Stimulated activated CD8-positive, alpha-beta memory T cell treated with anti-CD3 and anti-CD28 coated beads, Interleukin-12 subunit alpha, Interleukin-12 subunit beta, amount 100 ng/mL, for 4 hours (primary cell): ENCODE measurements at regions not wholly inside any gene's neighbourhood (a gene's known extent, or its start where the extent isn't known, plus 50 kb on each side); places are given as distances from the start of the nearest gene placed in this dataset.
A peak's percentile ranks its signal among the peaks of the same experiment; 100 is the strongest.

Experiments
- DNase-seq: peaks from one replicate; pipeline ENCODE4 v3.0.0-alpha.2; 2020; ENCODE audit warnings: low read depth

DNA sequence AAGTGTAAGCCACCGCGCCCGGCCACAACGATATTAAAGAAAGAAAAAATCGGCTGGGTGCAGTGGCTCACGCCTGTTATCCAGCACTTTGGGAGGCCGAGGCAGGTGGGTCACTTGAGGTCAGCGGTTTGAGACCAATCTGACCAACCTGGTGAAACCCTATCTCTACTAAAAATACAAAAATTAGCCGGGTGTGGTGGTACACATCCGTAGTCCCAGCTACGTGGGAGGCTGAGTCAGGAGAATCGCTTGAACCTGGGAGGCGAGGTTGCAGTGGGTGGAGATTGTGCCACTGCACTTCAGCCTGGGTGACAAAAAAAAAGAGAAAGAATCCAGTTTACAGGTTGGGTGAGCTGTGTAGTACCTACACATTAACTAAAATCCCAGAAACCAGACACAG lies 99.9 kb upstream of the CACNA1A start:
- DNase-seq = no peak

DNA sequence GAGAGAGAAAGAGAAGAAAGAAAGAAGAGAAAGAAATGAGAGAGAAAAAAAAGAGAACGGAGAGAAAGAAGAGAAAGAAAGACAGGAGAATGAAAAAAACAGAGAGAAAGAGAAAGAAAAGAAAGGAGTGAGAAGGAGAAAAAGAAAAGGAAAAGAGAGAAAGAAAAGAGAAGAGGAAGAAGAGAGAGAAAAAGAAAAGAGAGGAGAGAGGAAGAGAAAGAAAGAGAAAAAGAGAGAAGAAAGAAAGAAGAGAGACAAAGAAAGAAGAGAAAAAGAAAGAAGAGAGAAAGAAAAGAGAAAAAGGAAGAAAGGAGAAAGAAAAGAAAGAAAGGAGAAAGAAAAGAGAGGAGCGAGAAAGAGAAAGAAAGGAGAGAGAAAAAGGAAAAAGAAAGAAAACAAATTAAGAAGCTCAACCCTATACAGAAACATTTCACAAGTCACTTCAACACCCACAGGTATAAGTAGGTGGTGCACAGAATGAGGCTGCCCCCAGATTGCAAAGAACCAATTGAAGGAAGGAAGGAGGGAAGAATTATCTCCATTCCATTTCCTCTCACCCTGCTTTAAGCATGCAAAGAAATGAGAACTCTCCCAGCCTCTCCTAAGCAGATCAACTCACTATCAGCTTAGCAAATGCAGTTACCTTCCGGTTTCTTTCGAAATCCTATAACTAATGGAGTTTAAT lies 98.8 kb upstream of the CACNA1A start:
- DNase-seq = no peak

DNA sequence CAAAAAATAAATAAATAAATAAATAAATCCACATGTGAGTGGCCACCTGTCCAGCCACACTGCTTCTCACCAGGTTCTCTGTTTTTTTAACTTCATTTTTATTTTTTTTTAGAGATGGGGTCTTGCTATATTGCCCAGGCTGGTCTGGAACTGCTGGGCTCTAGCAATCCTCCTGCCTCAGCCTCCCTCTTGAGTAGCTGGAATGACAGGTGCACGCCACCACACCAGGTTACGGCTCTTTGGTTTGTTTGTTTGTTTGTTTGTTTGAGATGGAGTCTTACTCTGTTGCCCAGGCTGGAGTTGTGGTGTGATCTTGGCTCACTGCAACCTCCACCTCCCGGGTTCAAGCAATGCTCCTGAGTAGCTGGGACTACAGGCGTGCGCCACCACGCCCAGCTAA lies 94.5 kb upstream of the CACNA1A start:
- no peak for DNase-seq

DNA sequence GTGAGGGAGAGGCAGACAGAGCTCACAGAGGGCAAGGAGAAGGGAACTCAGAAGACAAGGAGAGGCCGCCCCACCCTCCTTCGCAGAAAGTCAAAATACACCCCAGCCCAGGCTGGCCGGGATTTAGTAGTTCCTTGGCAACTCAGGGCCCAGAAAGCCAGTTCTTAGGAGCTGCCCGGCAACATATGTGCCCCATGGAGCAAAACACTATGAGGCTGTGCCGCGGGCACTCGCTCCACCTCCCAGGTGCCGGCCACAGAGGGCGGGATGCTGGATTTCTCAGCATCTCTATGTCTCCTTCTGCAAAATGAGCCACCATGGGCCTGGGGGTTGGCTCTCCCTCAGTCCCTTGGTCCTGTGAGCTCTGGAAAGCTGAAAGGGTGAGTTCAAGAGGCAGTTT lies 93.8 kb upstream of the CACNA1A start:
- DNase-seq = no peak

DNA sequence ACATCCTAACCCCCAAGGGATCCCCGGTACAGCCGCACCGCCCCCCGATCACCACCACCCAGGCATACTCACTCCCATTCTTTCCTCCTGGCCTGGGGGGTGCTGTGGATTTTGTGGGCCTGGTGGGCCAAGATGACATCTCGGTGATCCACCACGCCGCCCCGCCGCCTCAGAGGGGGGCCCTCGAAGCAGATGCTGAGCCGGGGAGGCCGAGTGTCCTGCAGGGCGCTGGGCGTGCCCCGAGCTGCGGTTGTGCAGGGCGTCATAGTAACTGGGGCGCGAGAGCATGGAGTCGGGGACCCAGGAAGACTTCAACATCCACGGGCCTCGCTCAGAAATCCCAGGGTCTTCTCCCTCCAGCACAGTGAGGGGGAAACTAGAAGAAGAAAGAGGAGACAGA lies 93.4 kb upstream of the CACNA1A start:
- DNase-seq = no peak

DNA sequence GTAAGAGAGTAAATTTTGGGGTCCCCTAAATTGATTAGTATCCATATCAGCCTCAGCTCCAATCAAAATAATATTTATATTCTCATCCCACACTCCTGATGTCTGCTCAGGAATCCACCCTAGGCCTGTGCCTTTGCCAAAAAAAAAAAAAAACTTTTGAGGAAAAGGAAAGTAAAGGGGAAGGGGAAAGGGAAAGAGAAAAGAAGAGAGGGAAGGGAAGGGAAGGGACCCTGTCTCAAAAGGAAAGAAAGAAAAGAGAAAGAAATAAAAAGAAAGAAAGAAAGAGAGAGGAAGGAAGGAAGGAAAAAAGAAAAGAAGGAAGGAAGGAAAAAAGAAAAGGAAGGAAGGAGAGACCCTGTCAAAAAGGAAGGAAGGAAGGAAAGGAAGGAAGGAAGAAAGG lies 91.8 kb upstream of the CACNA1A start:
- DNase-seq = no peak

DNA sequence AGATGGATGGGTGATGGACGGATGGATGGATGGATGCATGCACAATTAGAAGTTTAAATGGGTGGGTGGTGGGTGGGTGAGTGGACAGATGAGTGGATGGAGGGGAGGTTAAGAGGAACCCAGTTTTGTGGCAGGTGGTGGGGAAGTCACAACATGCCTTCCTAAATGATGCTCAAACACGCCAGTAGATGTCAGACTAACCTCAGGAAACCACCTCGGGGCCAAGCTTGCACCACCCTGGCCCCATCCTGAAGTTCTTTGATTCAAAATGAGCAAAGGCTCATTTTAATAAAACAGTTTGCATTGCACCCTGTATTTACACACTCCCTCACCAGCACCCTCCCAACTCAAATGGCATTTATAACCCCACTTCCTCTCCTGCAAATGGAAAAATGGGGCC lies 91.4 kb upstream of the CACNA1A start:
- DNase-seq = no peak

DNA sequence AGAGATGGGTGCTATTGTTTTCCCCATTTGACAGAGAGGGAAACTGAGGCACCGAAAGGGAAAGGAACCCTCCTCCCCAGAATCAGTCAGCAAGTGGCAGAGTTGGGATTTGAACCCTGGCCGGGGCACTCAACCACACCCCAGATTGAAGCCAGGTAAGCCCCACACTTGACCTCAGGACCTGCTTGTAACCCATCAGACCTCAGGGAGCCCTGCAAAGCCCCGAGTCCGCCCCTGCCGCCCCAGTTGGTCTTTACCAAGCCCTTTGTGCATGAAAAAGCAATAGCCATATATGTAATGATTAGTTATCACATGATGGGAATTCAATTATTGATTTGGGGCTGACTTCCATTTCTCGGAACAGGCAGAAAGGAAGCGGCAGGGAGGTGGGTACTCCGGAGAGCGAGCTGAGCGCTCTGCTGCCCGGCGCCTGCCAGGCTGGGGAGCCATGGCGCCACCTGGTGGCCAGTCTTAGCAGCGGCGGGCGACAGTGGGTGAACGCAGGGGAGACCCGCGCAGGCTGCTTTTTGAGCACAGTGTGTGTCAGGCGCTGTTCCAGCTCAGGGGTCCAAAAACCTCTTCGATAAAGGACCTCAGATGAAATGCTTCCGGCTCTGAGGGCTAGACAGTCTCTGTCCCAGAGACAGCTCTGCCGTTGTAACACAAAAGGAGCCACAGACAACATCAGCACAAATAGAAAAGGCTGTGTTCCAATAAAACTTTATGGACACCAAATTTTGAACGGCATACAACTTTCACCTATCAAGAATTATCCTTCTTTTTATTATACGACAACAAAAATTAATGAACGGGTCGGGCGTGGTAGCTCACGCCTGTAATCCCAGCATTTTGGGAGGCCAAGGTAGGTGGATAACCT lies 82.9 kb upstream of the CACNA1A start:
- DNase-seq = peak; percentile 64

DNA sequence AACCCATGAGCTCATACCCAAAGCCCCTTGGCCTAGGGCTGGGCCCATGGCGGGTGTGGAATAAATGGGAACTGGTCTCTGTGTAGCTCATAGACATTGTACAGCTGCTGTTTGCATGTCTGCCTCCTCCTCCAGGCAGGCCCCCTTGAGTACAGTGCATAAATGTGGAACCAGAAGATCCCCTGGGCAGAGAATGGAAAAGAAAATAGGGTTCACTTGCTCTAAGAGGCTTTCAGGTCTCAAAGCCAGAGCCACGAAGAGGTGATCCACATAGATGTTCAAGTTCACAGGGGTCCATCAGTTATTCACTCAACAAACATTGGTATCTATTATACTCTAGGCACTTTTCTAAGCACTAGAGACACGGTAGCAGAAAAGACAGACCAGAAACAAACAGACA lies 79.2 kb upstream of the CACNA1A start:
- no peak for DNase-seq

DNA sequence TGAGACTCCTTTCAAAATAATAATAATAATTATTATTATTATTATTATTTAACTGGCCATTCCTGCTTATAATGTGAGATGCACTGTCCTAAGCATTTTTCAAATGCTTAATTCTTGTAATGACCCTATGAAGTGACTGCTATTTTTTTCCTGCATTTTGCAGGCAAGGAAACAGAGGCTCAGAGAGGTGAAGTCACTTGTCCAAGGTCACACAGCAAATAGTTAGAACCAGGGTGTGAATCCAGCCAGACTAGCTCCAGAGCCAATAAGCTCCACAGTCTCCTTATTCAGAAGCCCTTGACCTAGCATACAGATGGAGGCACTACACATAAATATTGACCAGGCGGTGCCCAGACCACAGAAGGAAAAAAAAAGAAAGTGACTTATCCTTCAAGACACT lies 77.5 kb upstream of the CACNA1A start:
- no peak for DNase-seq

DNA sequence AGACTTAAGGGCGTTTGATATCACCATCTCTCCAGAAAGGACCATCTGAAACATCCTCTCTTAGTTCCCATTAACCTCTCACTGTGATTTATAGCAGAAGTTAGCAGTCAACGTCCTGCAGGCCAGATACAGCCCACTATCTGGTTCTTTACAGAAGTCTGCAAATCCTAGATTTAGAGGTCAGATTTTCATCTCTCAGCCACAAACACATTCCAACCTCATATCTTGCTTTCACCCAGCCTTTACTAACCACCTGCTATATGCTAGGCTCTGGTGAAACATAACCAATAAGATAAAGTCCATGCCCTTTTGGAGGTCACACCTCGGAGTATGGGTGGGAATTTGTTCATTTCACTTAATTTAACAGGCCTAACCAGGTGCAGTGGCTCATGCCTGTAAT lies 76.8 kb upstream of the CACNA1A start:
- DNase-seq = no peak

DNA sequence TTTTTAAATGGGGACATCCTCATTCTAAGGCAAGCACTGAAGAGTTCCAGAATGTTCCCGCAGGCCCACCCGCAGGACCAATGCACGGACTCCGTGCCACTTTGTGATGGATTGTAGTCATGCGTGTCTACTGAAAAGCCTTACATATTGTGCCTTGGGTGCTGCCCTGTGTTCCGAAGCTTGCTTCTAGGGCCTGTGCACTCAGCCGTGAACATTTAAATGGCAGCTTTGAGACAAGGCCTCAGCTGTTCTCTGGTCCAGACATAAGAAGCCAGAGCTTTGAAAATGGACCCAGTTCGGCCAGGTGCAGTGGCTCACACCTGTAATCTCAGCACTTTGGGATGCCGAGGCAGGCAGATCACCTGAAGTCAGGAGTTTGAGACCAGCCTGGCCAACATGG lies 75.3 kb upstream of the CACNA1A start:
- no peak for DNase-seq

DNA sequence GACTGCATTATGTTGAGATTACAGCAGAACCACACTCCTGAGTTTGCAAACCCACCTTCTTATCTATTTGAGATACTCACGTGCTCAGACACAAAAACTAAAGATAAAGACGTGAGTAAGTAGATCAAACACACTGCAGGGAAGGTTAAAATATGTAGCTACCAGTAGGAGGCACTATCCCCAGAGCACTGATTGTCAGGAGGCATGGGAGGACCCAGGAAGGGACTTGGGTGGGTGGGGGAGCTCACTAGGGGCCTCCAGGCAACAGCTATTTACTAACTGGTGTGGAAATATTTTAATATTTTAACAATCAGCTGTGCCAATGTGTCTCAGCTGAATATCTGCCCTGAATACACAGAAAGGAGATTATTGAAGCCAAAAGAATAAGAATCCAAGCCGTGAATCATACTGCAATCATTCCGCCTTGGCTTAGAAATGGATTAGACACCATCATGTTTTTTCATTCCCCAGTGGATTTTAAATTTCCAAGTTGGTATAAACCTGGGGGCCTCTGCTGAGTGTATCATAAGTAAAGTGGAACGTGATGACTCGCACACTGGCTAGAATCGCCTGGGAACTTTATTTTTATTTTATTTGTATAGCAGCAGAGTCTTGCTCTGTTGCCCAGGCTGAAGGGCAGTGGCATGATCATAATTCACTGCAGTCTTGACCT lies 73.2 kb upstream of the CACNA1A start:
- no peak for DNase-seq

DNA sequence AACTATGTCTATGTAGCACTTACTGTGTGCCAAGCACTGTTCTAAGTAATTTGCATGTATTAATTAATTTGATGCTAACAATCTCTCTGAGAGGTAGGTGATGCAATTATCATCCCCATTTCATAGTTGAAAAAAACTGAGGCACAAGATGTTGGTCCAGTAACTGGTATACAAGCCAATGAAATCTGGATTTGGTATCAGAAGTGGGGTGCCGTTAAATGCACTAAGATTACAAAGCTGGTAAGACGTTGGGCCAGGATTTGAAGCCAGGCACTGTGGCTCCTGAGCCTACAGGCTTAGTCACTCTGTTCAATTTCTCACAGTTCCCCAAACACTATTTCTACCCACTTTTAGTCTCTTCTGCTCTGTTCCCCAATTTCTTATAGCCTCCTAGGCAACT lies 70.4 kb upstream of the CACNA1A start:
- no peak for DNase-seq

DNA sequence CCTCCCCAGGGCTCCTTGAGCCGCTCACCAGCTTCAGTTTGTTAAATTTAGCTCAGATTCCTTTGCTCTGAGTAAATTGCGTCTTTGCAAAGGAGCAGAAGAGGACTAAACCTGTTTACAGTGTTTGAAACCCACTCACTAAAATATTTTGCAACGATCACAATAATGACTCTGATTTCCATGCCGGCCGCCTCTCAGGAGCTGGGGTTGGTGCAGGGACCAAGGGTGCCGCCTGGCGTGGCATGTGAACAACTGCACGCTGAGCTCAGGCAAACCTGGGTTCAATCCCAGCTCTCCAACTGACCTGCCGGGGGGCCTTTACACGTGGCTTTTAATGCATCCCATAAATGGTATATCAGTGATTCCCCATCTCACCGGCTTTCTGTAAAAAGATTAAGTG lies 68.7 kb upstream of the CACNA1A start:
- no peak for DNase-seq

DNA sequence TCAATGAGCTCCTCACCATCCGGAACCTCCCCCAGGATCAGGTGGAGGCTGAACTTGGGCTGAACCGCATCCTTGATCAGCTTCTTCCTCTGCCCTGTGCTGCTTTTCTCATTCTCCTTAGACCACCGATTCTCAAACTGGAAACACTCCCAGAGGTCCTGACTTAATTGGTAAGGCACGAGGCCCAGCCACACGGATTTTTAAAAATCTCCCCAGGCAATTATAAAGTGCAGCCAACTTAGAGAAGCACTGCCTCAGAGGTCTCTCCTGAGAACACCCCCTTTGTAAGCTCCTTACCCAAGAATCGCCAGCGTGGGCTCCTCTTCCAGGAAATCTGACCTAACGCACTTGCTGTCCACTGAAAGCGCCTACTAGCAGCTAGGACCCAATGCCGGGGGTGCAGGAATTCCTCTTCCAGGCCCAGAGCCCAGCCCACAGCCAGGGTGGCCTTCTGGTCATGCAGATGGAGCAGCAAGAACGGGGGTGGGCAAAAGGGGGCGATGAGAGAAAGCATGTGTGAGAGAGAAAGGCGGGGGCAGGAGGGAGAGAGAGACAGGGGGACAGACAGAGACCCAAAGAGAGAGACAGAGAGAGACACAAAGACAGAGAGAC lies 66.9 kb upstream of the CACNA1A start:
- DNase-seq = no peak

DNA sequence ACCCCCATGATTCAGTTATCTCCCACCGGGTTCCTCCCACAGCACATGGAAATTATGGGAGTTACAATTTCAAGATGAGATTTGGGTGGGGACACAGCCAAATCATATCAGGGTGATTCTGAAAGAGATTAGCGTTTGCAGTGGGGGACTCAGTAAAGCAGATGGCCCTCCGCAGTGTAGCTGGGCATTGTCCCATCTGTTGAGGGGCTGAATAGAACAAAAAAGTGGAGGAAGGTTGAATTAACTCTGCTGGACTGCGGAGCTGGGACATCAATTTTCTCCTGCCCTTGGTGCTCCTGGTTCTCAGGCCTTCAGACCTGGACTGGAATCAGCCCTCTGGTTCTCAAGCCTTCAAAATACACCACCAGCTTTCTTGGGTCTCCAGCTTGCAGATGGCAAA lies 55.2 kb upstream of the CACNA1A start:
- no peak for DNase-seq

DNA sequence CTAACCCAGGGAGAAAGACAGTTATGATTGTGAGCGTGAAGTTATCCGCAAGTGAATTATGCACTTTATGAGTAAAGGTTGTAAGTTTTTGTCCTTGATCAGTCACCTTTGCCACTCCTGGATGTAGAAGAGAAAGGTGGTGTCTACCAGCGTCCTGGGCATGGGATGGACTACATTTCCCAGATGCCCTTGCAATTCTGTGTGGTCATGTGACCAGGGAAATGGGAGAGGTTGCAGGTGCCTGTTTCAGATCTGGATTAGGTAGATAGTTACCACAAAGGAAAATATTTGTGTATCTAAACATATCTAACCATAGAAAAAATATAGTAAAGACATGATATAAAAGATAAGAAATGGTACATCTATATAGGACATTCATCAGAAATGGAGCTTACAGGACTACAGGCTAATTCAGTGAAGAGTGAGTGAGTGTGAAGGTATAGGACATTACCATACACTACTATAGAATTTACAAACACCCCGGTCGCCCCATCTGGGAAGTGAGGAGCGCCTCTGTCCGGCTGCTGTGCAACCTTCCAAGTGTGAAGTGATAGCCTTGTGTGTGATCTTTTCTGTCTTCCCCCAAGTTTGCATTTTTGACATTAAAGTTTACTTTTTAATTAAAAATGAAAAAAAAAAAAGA lies 51.6 kb upstream of the CACNA1A start:
- DNase-seq = no peak

DNA sequence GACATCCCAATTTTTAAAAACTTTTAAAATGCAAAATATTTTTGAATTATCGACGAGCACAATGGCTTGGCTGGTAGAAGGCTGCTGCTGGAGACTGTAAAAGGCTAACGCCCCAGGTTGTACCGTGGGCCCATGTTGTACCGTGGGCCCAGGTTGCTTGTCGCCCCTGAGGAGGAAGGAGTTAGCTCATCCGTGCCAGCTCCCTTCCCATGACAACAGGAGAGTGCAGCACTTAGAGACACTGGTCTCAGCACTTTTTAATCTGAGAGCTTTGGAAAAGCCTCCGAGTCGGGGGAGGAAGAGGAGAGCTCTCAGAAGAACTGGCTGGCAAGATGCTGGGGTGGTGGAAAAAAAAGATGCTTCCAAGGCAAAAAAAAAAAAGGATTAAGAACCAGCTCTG lies 50.3 kb upstream of the CACNA1A start:
- DNase-seq = no peak
